OCI-LY7 (cell line): ENCODE measurements at regions not wholly inside any gene's neighbourhood (a gene's known extent, or its start where the extent isn't known, plus 50 kb on each side); places are given as distances from the start of the nearest gene placed in this dataset.
A peak's percentile ranks its signal among the peaks of the same experiment; 100 is the strongest.

Source experiments
- BruUV-seq: library from RNA; stranded (reverse); fragments of 400-500 nt; replicated peaks from 2 replicates; lab custom pipeline; 2021; lab: Mats Ljungman, UMichigan
- CTCF ChIA-PET: fragments of 300-600 bp; sonication (Branson Sonifier 250); formaldehyde crosslinking; loops from one replicate; lab custom pipeline; 2022; ENCODE audit warnings: antibody characterized with exemption; ENCODE audit not compliant: unreplicated experiment; lab: Charles Lee
- POLR2A ChIA-PET: fragments of 300-600 bp; sonication (Branson Sonifier 250); formaldehyde crosslinking; loops from one replicate; lab custom pipeline; 2022; ENCODE audit warnings: antibody characterized with exemption; lab: Charles Lee
- DNase-seq: peaks from one replicate; pipeline ENCODE4 v3.0.0-alpha.2; 2015; ENCODE audit warnings: low spot score
- H2AFZ ChIP-seq: fragments of 200-600 bp; sonication (generic), shearing (Covaris generic); 2 replicates; pipeline ENCODE4 v1.6.1; 2014; ENCODE audit warnings: mild to moderate bottlenecking, antibody characterized with exemption, low read length, moderate library complexity
- H3K27ac ChIP-seq: fragments of 200-600 bp; sonication (generic); 2 replicates; pipeline ENCODE4 v1.5.1; 2014; ENCODE audit warnings: mixed run types, low read depth, mild to moderate bottlenecking, moderate library complexity, low read length, inconsistent platforms; ENCODE audit not compliant: poor library complexity, severe bottlenecking
- H3K36me3 ChIP-seq: fragments of 200-600 bp; sonication (generic); 2 replicates; pipeline ENCODE4 v1.6.1; 2014; ENCODE audit warnings: mild to moderate bottlenecking, antibody characterized with exemption, low read length, moderate library complexity, mixed read lengths; ENCODE audit not compliant: insufficient read depth
- H3K4me1 ChIP-seq: fragments of 200-600 bp; sonication (generic); 2 replicates; pipeline ENCODE4 v1.5.1; 2014; ENCODE audit warnings: mild to moderate bottlenecking, low read length; ENCODE audit not compliant: insufficient read depth, poor library complexity, severe bottlenecking
- H3K4me2 ChIP-seq: fragments of 200-600 bp; sonication (generic); 2 replicates; pipeline ENCODE4 v1.6.1; 2014; ENCODE audit warnings: mild to moderate bottlenecking, low read length
- H3K4me3 ChIP-seq: fragments of 200-600 bp; sonication (generic); 2 replicates; pipeline ENCODE4 v1.5.1; 2014; ENCODE audit warnings: mild to moderate bottlenecking, low read depth, low read length; ENCODE audit not compliant: poor library complexity, severe bottlenecking
- H3K79me2 ChIP-seq: fragments of 200-600 bp; sonication (generic); 2 replicates; pipeline ENCODE4 v1.6.1; 2016; ENCODE audit warnings: low read depth, mild to moderate bottlenecking, low read length, moderate library complexity, mixed read lengths; ENCODE audit not compliant: insufficient read depth
- H3K9me2 ChIP-seq: fragments of 200-600 bp; sonication (generic); 2 replicates; pipeline ENCODE4 v1.6.1; 2016; ENCODE audit warnings: mild to moderate bottlenecking, low read length, mixed read lengths; ENCODE audit not compliant: insufficient read depth
- H3K9me3 ChIP-seq: fragments of 200-600 bp; sonication (generic); 2 replicates; pipeline ENCODE4 v1.6.1; 2014; ENCODE audit warnings: mild to moderate bottlenecking, mixed run types, low read length, mixed read lengths
- H4K20me1 ChIP-seq: fragments of 200-600 bp; sonication (generic); 2 replicates; pipeline ENCODE4 v1.6.1; 2014; ENCODE audit warnings: mild to moderate bottlenecking, antibody characterized with exemption, low read length, moderate library complexity, mixed read lengths; ENCODE audit not compliant: insufficient read depth
- CTCF ChIP-seq: fragments of 200-600 bp; sonication (generic); conservative IDR thresholded peaks from 2 replicates; pipeline ENCODE4 v1.5.1; 2014; ENCODE audit warnings: mild to moderate bottlenecking, antibody characterized with exemption, low read length, moderate library complexity, mixed read lengths
- EZH2phosphoT487 ChIP-seq: fragments of 200-600 bp; sonication (generic); IDR thresholded peaks from 2 replicates; pipeline ENCODE4 v1.6.1; 2018; ENCODE audit warnings: low read depth, borderline replicate concordance, mild to moderate bottlenecking, mixed run types, antibody characterized with exemption, low read length, moderate library complexity, mixed read lengths
- intact Hi-C: fragments of 100-400 bp; cut with micrococcal nuclease; formaldehyde crosslinking; loops from one replicate; pipeline ENCODE4 v1.10.0; 2022; ENCODE audit not compliant: unreplicated experiment

- Histone ChIP-seq H3K27ac (no peak overlapping the region), H2AFZ (peak overlapping the region; percentile 72; the same call in 1 of the 2 replicates), H3K36me3 (no peaks in the 10 kb centered on the region), H4K20me1 (no peaks in the 10 kb centered on the region), H3K79me2 (no peaks in the 10 kb centered on the region), H3K4me3 (no peak overlapping the region), H3K4me2 (peak overlapping the region; percentile 17; the same call in 1 of the 2 replicates), H3K9me2 (no peaks in the 10 kb centered on the region), H3K4me1 (peaks cover 13% of the 10 kb centered on the region), H3K9me3 (no peaks in the 10 kb centered on the region)
- intact Hi-C loops, result no loop called here
- POLR2A ChIA-PET, result interaction anchor here (1.3 kb wide), 1 partner anchor 9 kb away, joined by 3 read pairs; no protein-coding TSS in a partner anchor
- no TSS peak for BruUV-seq
- TF ChIP-seq EZH2phosphoT487, result no peak
- no peak for TF ChIP-seq CTCF
- CTCF ChIA-PET, result no interaction called here
- DNase-seq, result peak; percentile 22
Observed at GRCh38 chr2:16763056-16763455, 97.4 kb upstream of the CYRIA start.

GRCh38 chr2:16760426-16760825 is 94.8 kb upstream of the CYRIA start:
- H3K9me2 ChIP-seq, result no peaks in the 10 kb centered on the region
- ChIA-PET CTCF (no interaction called here), POLR2A (no interaction called here)
- no peaks in the 10 kb centered on the region for H4K20me1 ChIP-seq
- no peak for DNase-seq
- H2AFZ ChIP-seq, result no peak overlapping the region
- peaks cover 17% of the 10 kb centered on the region for H3K4me1 ChIP-seq
- intact Hi-C loops, result no loop called here
- no peak overlapping the region for H3K27ac ChIP-seq
- no peaks in the 10 kb centered on the region for H3K79me2 ChIP-seq
- no peaks in the 10 kb centered on the region for H3K36me3 ChIP-seq
- H3K4me3 ChIP-seq, result no peak overlapping the region
- no peaks in the 10 kb centered on the region for H3K9me3 ChIP-seq
- no peak overlapping the region for H3K4me2 ChIP-seq
- TF ChIP-seq CTCF (no peak), EZH2phosphoT487 (no peak)
- BruUV-seq, result no TSS peak

- no peak overlapping the region for H3K4me3 ChIP-seq
- peak overlapping the region; percentile 22; the same call in 1 of the 2 replicates for H3K4me2 ChIP-seq
- H3K4me1 ChIP-seq, result peaks cover 4% of the 10 kb centered on the region
- no peak overlapping the region for H3K27ac ChIP-seq
- intact Hi-C loops, result loop anchor here (1.0 to 10.0 kb wide), 4 partner anchors 144 to 1122 kb away; no protein-coding TSS in a partner anchor
- no peaks in the 10 kb centered on the region for H3K36me3 ChIP-seq
- BruUV-seq, result no TSS peak
- TF ChIP-seq CTCF (peak; percentile 96), EZH2phosphoT487 (no peak)
- no peaks in the 10 kb centered on the region for H3K9me2 ChIP-seq
- CTCF ChIA-PET, result interaction anchor here (0.5 to 2.9 kb wide), 8 partner anchors 99 to 149 kb away, joined by 3 to 17 read pairs (median 4); no protein-coding TSS in a partner anchor
- no peaks in the 10 kb centered on the region for H3K9me3 ChIP-seq
- no peaks in the 10 kb centered on the region for H3K79me2 ChIP-seq
- POLR2A ChIA-PET, result interaction anchor here (0.6 to 3.9 kb wide), 5 partner anchors 24 to 326 kb away, joined by 3 to 17 read pairs (median 4); no protein-coding TSS in a partner anchor
- peak overlapping the region; percentile 68; the same call in 1 of the 2 replicates for H2AFZ ChIP-seq
- no peaks in the 10 kb centered on the region for H4K20me1 ChIP-seq
- DNase-seq, result peak; percentile 79
Observed at GRCh38 chr2:16756831-16757644, 91.4 kb upstream of the CYRIA start.
